Liver (tissue), 7 donors: ENCODE measurements at regions not wholly inside any gene's neighbourhood (a gene's known extent, or its start where the extent isn't known, plus 50 kb on each side); places are given as distances from the start of the nearest gene placed in this dataset.
A peak's percentile ranks its signal among the peaks of the same experiment; 100 is the strongest.

ENCODE experiments used
- DNase-seq: peaks from one replicate; pipeline ENCODE4 v3.0.0-alpha.2; 2017; ENCODE audit warnings: low spot score
- H3K27ac ChIP-seq, 2 donors: one replicate each; pipeline ENCODE4 v1.7.0; 2013; ENCODE audit warnings: inconsistent platforms in 2 of 2, low read length in 2 of 2, control low read depth in 1 of 2, low read depth in 1 of 2, mild to moderate bottlenecking in 1 of 2
- H3K27me3 ChIP-seq, 4 donors: one replicate each; pipeline versions ENCODE4 v1.6.1 to v1.7.0; 2013; ENCODE audit warnings: low read length in 3 of 4, inconsistent platforms in 1 of 4, mild to moderate bottlenecking in 1 of 4, moderate library complexity in 1 of 4; ENCODE audit not compliant: control insufficient read depth in 4 of 4, insufficient read depth in 4 of 4
- H3K36me3 ChIP-seq, 4 donors: one replicate each; pipeline versions ENCODE4 v1.6.1 to v1.7.0; 2013; ENCODE audit warnings: low read length in 3 of 4, mild to moderate bottlenecking in 3 of 4, low read depth in 1 of 4, moderate library complexity in 1 of 4; ENCODE audit not compliant: control insufficient read depth in 4 of 4, insufficient read depth in 3 of 4
- H3K4me1 ChIP-seq, 4 donors: one replicate each; pipeline versions ENCODE4 v1.6.1 to v1.7.0; 2013; ENCODE audit warnings: low read length in 3 of 4, mild to moderate bottlenecking in 3 of 4, moderate library complexity in 1 of 4; ENCODE audit not compliant: control insufficient read depth in 4 of 4, insufficient read depth in 4 of 4
- H3K4me3 ChIP-seq, 3 donors: one replicate each; pipeline versions ENCODE4 v1.6.1 to v1.7.0; 2013; ENCODE audit warnings: low read length in 3 of 3, control low read depth in 1 of 3, low read depth in 1 of 3, mild to moderate bottlenecking in 1 of 3
- H3K9ac ChIP-seq, 2 donors: one replicate each; pipeline ENCODE4 v1.7.0; 2013; ENCODE audit warnings: low read length in 2 of 2, mild to moderate bottlenecking in 2 of 2, moderate library complexity in 2 of 2, control low read depth in 1 of 2, low read depth in 1 of 2
- H3K9me3 ChIP-seq, 4 donors: one replicate each; pipeline versions ENCODE4 v1.6.1 to v1.7.0; 2013; ENCODE audit warnings: low read length in 3 of 4; ENCODE audit not compliant: control insufficient read depth in 4 of 4
- ATF3 ChIP-seq: IDR thresholded peaks from 2 replicates; pipeline ENCODE4 v1.6.1; 2016; ENCODE audit warnings: antibody characterized with exemption
- EGR1 ChIP-seq, 2 donors: IDR thresholded peaks; 2 replicates each; pipeline ENCODE4 v1.6.1; 2016 to 2018; ENCODE audit warnings: antibody characterized with exemption in 2 of 2, low read depth in 2 of 2
- FOXA2 ChIP-seq: IDR thresholded peaks from 2 replicates; pipeline ENCODE4 v1.6.1; 2016; ENCODE audit warnings: antibody characterized with exemption
- GABPA ChIP-seq, 2 donors: IDR thresholded peaks in 1 of 2; conservative IDR thresholded peaks in 1 of 2; 2 replicates each; pipeline ENCODE4 v1.6.1; 2016; ENCODE audit warnings: antibody characterized with exemption in 2 of 2, mild to moderate bottlenecking in 1 of 2, moderate library complexity in 1 of 2
- HNF4A ChIP-seq, 2 donors: conservative IDR thresholded peaks; 2 replicates each; pipeline ENCODE4 v1.6.1; 2016; ENCODE audit warnings: antibody characterized with exemption in 2 of 2, mild to moderate bottlenecking in 2 of 2
- JUND ChIP-seq, 2 donors: IDR thresholded peaks; 2 replicates each; pipeline ENCODE4 v1.6.1; 2016; ENCODE audit warnings: antibody characterized with exemption in 2 of 2
- MAX ChIP-seq: IDR thresholded peaks from 2 replicates; pipeline ENCODE4 v1.6.1; 2016; ENCODE audit warnings: antibody characterized with exemption
- NR2F2 ChIP-seq: IDR thresholded peaks from 2 replicates; pipeline ENCODE4 v1.6.1; 2016; ENCODE audit warnings: antibody characterized with exemption
- RAD21 ChIP-seq, 2 donors: IDR thresholded peaks; 2 replicates each; pipeline ENCODE4 v1.6.1; 2016; ENCODE audit warnings: antibody characterized with exemption in 2 of 2, mild to moderate bottlenecking in 2 of 2
- RXRA ChIP-seq, 2 donors: IDR thresholded peaks; 2 replicates each; pipeline ENCODE4 v1.6.1; 2017 to 2018; ENCODE audit warnings: antibody characterized with exemption in 2 of 2, mild to moderate bottlenecking in 1 of 2
- TAF1 ChIP-seq: conservative IDR thresholded peaks from 2 replicates; pipeline ENCODE4 v1.6.1; 2016; ENCODE audit warnings: antibody characterized with exemption, mild to moderate bottlenecking
- ZBTB33 ChIP-seq: IDR thresholded peaks from 2 replicates; pipeline ENCODE4 v1.6.1; 2016; ENCODE audit warnings: antibody characterized with exemption
- WGBS: extraction: QIAGEN DNeasy Blood & Tissue Kit; methylation state at CpG from one replicate; pipeline ENCODE4 v1.1.7; 2013; 5-methylcytosine and 5-hydroxymethylcytosine counted together
- TF ChIP-seq, protein P1 (sequence below): IDR thresholded peaks from 2 replicates; pipeline ENCODE4 v1.6.1; 2016; ENCODE audit warnings: antibody characterized with exemption, mild to moderate bottlenecking
- donor health status: healthy.
- donor health status: healthy.
- donor health status: healthy.
- donor health status: healthy.

DNA sequence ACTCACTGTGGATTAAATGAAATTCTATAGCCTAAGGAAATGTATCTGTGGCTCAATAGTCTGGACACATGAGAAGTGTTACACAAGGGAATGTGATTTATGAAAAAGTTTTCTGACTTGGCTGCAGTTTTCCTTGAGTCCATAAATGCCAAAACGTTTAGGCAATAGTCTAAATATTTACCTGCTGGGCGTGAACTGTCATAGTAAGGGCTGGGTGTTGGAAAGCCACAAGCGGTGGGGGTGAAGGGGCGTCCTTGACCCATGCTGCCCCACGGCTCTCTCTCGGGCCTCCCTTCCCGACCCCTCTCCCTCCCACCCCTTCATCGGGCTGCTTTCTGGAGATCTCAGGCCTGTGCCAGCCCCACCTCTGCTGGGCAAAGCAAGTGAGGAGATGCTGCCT lies 223.7 kb downstream of the BUB3 start:
- Histone ChIP-seq H3K27me3 (no peaks in the 10 kb centered on the region), H3K9ac (no peak overlapping the region), H3K36me3 (no peaks in the 10 kb centered on the region), H3K9me3 (no peaks in the 10 kb centered on the region), H3K4me1 (peaks cover 0 to 17% (median 17%) of the 10 kb centered on the region in 4 donors), H3K27ac (no peak overlapping the region), H3K4me3 (no peak overlapping the region)
- TF ChIP-seq MAX = no peak
- TF ChIP-seq ATF3 = no peak
- TF ChIP-seq GABPA (IDR thresholded peaks at IDR 0.05 in 1 of 2, conservative IDR thresholded peaks at IDR 0.05 in 1 of 2) = no peak
- no peak for TF ChIP-seq EGR1 (IDR thresholded peaks at IDR 0.05; ENCODE audit: low read depth in 2 of 2)
- TF ChIP-seq JUND (IDR thresholded peaks at IDR 0.05) = peak in 1 of 2 donors; percentile 33
- TF ChIP-seq NR2F2 = no peak
- no peak for TF ChIP-seq TAF1
- TF ChIP-seq HNF4A (conservative IDR thresholded peaks at IDR 0.05) = peak; percentile 13 to 42
- no peak for TF ChIP-seq ZBTB33
- TF ChIP-seq RAD21 (IDR thresholded peaks at IDR 0.05) = peak in 1 of 2 donors; percentile 9
- peak; percentile 13 for TF ChIP-seq FOXA2
- peak in 1 of 2 donors; percentile 53 for TF ChIP-seq RXRA (IDR thresholded peaks at IDR 0.05)
- TF ChIP-seq, protein P1, sequence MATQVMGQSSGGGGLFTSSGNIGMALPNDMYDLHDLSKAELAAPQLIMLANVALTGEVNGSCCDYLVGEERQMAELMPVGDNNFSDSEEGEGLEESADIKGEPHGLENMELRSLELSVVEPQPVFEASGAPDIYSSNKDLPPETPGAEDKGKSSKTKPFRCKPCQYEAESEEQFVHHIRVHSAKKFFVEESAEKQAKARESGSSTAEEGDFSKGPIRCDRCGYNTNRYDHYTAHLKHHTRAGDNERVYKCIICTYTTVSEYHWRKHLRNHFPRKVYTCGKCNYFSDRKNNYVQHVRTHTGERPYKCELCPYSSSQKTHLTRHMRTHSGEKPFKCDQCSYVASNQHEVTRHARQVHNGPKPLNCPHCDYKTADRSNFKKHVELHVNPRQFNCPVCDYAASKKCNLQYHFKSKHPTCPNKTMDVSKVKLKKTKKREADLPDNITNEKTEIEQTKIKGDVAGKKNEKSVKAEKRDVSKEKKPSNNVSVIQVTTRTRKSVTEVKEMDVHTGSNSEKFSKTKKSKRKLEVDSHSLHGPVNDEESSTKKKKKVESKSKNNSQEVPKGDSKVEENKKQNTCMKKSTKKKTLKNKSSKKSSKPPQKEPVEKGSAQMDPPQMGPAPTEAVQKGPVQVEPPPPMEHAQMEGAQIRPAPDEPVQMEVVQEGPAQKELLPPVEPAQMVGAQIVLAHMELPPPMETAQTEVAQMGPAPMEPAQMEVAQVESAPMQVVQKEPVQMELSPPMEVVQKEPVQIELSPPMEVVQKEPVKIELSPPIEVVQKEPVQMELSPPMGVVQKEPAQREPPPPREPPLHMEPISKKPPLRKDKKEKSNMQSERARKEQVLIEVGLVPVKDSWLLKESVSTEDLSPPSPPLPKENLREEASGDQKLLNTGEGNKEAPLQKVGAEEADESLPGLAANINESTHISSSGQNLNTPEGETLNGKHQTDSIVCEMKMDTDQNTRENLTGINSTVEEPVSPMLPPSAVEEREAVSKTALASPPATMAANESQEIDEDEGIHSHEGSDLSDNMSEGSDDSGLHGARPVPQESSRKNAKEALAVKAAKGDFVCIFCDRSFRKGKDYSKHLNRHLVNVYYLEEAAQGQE = no peak
- DNase-seq = no peak
- 28% methylated on average over 8 of the region's 8 CpGs for WGBS

- DNase-seq = no peak
- H3K4me1 ChIP-seq = peaks cover 0 to 17% (median 17%) of the 10 kb centered on the region in 4 donors
- no peaks in the 10 kb centered on the region for H3K27me3 ChIP-seq
- H3K4me3 ChIP-seq = no peak overlapping the region
- H3K9ac ChIP-seq = no peak overlapping the region
- no peak overlapping the region for H3K27ac ChIP-seq
- no peaks in the 10 kb centered on the region for H3K36me3 ChIP-seq
- H3K9me3 ChIP-seq = no peaks in the 10 kb centered on the region
- TF ChIP-seq, protein P1 = no peak
- TF ChIP-seq EGR1 (IDR thresholded peaks at IDR 0.05; ENCODE audit: low read depth in 2 of 2) (no peak), MAX (no peak)
- WGBS = 69% methylated on average over 2 of the region's 2 CpGs
These were observed 224.1 kb downstream of the BUB3 start for GRCh38 chr10:123378302-123378701.
